Glutamatergic neuron (in vitro differentiated cells): ENCODE measurements at regions not wholly inside any gene's neighbourhood (a gene's known extent, or its start where the extent isn't known, plus 50 kb on each side); places are given as distances from the start of the nearest gene placed in this dataset.

Experiments
- DNase-seq: peaks from one replicate; pipeline ENCODE4 v3.0.0; 2022
- H3K27ac Mint-ChIP-seq: one replicate; pipeline ENCODE4 v1.8.0; 2020; ENCODE audit warnings: mild to moderate bottlenecking, mixed read lengths, inconsistent platforms; ENCODE audit not compliant: unreplicated experiment
- H3K27me3 Mint-ChIP-seq: one replicate; pipeline ENCODE4 v1.8.0; 2020; ENCODE audit warnings: mild to moderate bottlenecking, moderate library complexity, mixed read lengths, inconsistent platforms; ENCODE audit not compliant: unreplicated experiment
- H3K36me3 Mint-ChIP-seq: one replicate; pipeline ENCODE4 v1.8.0; 2020; ENCODE audit warnings: mild to moderate bottlenecking, mixed read lengths, inconsistent platforms; ENCODE audit not compliant: unreplicated experiment
- H3K4me1 Mint-ChIP-seq: one replicate; pipeline ENCODE4 v1.8.0; 2020; ENCODE audit warnings: mild to moderate bottlenecking, low read depth, mixed read lengths, inconsistent platforms; ENCODE audit not compliant: unreplicated experiment
- H3K4me3 Mint-ChIP-seq: one replicate; pipeline ENCODE4 v1.8.0; 2020; ENCODE audit warnings: mild to moderate bottlenecking, mixed read lengths, inconsistent platforms; ENCODE audit not compliant: unreplicated experiment
- H3K9me3 Mint-ChIP-seq: one replicate; pipeline ENCODE4 v1.8.0; 2020; ENCODE audit warnings: mild to moderate bottlenecking, moderate library complexity, mixed read lengths, inconsistent platforms; ENCODE audit not compliant: unreplicated experiment
- CTCF ChIP-seq: fragments of 200-600 bp; sonication (generic); IDR thresholded peaks from one replicate; pipeline ENCODE4 v1.5.0; 2021; ENCODE audit not compliant: partially characterized antibody, unreplicated experiment

- Mint-ChIP-seq H3K27ac (no peak overlapping the region), H3K4me3 (no peak overlapping the region), H3K9me3 (no peaks in the 10 kb centered on the region), H3K4me1 (peaks cover 12% of the 10 kb centered on the region), H3K27me3 (peaks cover 2% of the 10 kb centered on the region), H3K36me3 (no peaks in the 10 kb centered on the region)
- DNase-seq = no peak
- TF ChIP-seq CTCF = no peak
These were observed 135.9 kb downstream of the FAM76B start for GRCh38 chr11:95653680-95654079.

GRCh38 chr11:95653099-95653498 lies 136.5 kb downstream of the FAM76B start:
- H3K27me3 Mint-ChIP-seq = peaks cover 2% of the 10 kb centered on the region
- no peak for DNase-seq
- no peaks in the 10 kb centered on the region for H3K9me3 Mint-ChIP-seq
- no peak overlapping the region for H3K27ac Mint-ChIP-seq
- no peak overlapping the region for H3K4me3 Mint-ChIP-seq
- H3K4me1 Mint-ChIP-seq = peaks cover 17% of the 10 kb centered on the region
- no peaks in the 10 kb centered on the region for H3K36me3 Mint-ChIP-seq
- TF ChIP-seq CTCF = no peak

- H3K27ac Mint-ChIP-seq = peak overlapping the region; percentile 59
- H3K36me3 Mint-ChIP-seq = no peaks in the 10 kb centered on the region
- no peak for DNase-seq
- H3K4me3 Mint-ChIP-seq = no peak overlapping the region
- no peak for TF ChIP-seq CTCF
- H3K27me3 Mint-ChIP-seq = peaks cover 2% of the 10 kb centered on the region
- H3K9me3 Mint-ChIP-seq = no peaks in the 10 kb centered on the region
- H3K4me1 Mint-ChIP-seq = peaks cover 24% of the 10 kb centered on the region
These were observed 137.5 kb downstream of the FAM76B start for GRCh38 chr11:95652002-95652472.

GRCh38 chr11:95650276-95650675 lies 139.3 kb downstream of the FAM76B start:
- no peak overlapping the region for H3K4me3 Mint-ChIP-seq
- no peaks in the 10 kb centered on the region for H3K36me3 Mint-ChIP-seq
- peaks cover 2% of the 10 kb centered on the region for H3K27me3 Mint-ChIP-seq
- H3K27ac Mint-ChIP-seq = peak overlapping the region; percentile 33
- no peak for TF ChIP-seq CTCF
- peaks cover 24% of the 10 kb centered on the region for H3K4me1 Mint-ChIP-seq
- no peak for DNase-seq
- H3K9me3 Mint-ChIP-seq = no peaks in the 10 kb centered on the region

- H3K4me1 Mint-ChIP-seq = peaks cover 24% of the 10 kb centered on the region
- no peaks in the 10 kb centered on the region for H3K36me3 Mint-ChIP-seq
- H3K27ac Mint-ChIP-seq = peak overlapping the region; percentile 48
These were observed 141.7 kb downstream of the FAM76B start for GRCh38 chr11:95647871-95648270.

More at GRCh38 chr11:95647871-95648270, 141.7 kb downstream of the FAM76B start:
- no peaks in the 10 kb centered on the region for H3K9me3 Mint-ChIP-seq
- peaks cover 2% of the 10 kb centered on the region for H3K27me3 Mint-ChIP-seq
- no peak for DNase-seq
- TF ChIP-seq CTCF = no peak
- H3K4me3 Mint-ChIP-seq = peak overlapping the region; percentile 48
